HG02759 (cell line): ENCODE measurements at regions not wholly inside any gene's neighbourhood (a gene's known extent, or its start where the extent isn't known, plus 50 kb on each side); places are given as distances from the start of the nearest gene placed in this dataset.

ENCODE experiments used
- ATAC-seq: cut with Tn5 transposase; IDR thresholded peaks from one replicate; pipeline ENCODE4 v1.9.1; 2021; ENCODE audit warnings: mild to moderate bottlenecking, moderate library complexity; ENCODE audit not compliant: unreplicated experiment

GRCh38 chr10:107914450-107915214 lies 750.1 kb upstream of the SORCS1 start:
- no peak for ATAC-seq

GRCh38 chr10:107913317-107914294 lies 749.1 kb upstream of the SORCS1 start:
- ATAC-seq: no peak

- no peak for ATAC-seq
Measured at GRCh38 chr10:107901076-107901475, 736.6 kb upstream of the SORCS1 start.

- ATAC-seq: no peak
Measured at GRCh38 chr10:107900131-107900530, 735.6 kb upstream of the SORCS1 start.

- ATAC-seq: no peak
Measured at GRCh38 chr10:107899502-107900062, 735.1 kb upstream of the SORCS1 start.

GRCh38 chr10:107899075-107899474 lies 734.6 kb upstream of the SORCS1 start:
- no peak for ATAC-seq

- ATAC-seq: no peak
Measured at GRCh38 chr10:107898392-107898791, 733.9 kb upstream of the SORCS1 start.

GRCh38 chr10:107894516-107894915 lies 730.0 kb upstream of the SORCS1 start:
- no peak for ATAC-seq

GRCh38 chr10:107889105-107889504 lies 724.6 kb upstream of the SORCS1 start:
- ATAC-seq: no peak

GRCh38 chr10:107880185-107880584 lies 715.7 kb upstream of the SORCS1 start:
- no peak for ATAC-seq

GRCh38 chr10:107873007-107873406 lies 708.5 kb upstream of the SORCS1 start:
- no peak for ATAC-seq

- no peak for ATAC-seq
Measured at GRCh38 chr10:107865691-107866090, 701.2 kb upstream of the SORCS1 start.

GRCh38 chr10:107859065-107859464 lies 694.6 kb upstream of the SORCS1 start:
- ATAC-seq: no peak

- ATAC-seq: no peak
Measured at GRCh38 chr10:107856047-107856315, 691.5 kb upstream of the SORCS1 start.

- ATAC-seq: no peak
Measured at GRCh38 chr10:107855301-107856046, 691.0 kb upstream of the SORCS1 start.

GRCh38 chr10:107848726-107849360 lies 684.3 kb upstream of the SORCS1 start:
- ATAC-seq: no peak

GRCh38 chr10:107847620-107848019 lies 683.1 kb upstream of the SORCS1 start:
- peak; percentile 84 for ATAC-seq

- no peak for ATAC-seq
Measured at GRCh38 chr10:107834706-107835105, 670.2 kb upstream of the SORCS1 start.

- ATAC-seq: no peak
Measured at GRCh38 chr10:107831772-107832171, 667.3 kb upstream of the SORCS1 start.

GRCh38 chr10:107829161-107829560 lies 664.7 kb upstream of the SORCS1 start:
- no peak for ATAC-seq

- ATAC-seq: no peak
Measured at GRCh38 chr10:107826171-107826570, 661.7 kb upstream of the SORCS1 start.
